Vagina (tissue), 2 donors: ENCODE measurements at regions not wholly inside any gene's neighbourhood (a gene's known extent, or its start where the extent isn't known, plus 50 kb on each side); places are given as distances from the start of the nearest gene placed in this dataset.

Experiments used
- DNase-seq, 2 donors: peaks; one replicate each; pipeline ENCODE4 v3.0.0-alpha.2; 2017; ENCODE audit errors: extremely low spot score in 2 of 2
- H3K27ac ChIP-seq: fragments of 200-600 bp; sonication (generic); one replicate; pipeline ENCODE4 v1.5.1; 2019
- H3K27me3 ChIP-seq: fragments of 200-600 bp; sonication (generic); one replicate; pipeline ENCODE4 v1.5.1; 2019
- H3K36me3 ChIP-seq, 2 donors: fragments of 200-600 bp; sonication (generic); one replicate each; pipeline ENCODE4 v1.5.1; 2017 to 2019
- H3K4me1 ChIP-seq: fragments of 200-600 bp; sonication (generic); one replicate; pipeline ENCODE4 v1.5.1; 2019
- H3K4me3 ChIP-seq, 2 donors: fragments of 200-600 bp; sonication (generic); 1 replicate in 1 of 2; 2 replicates in 1 of 2; pipeline ENCODE4 v1.5.1; 2016 to 2019
- H3K9me3 ChIP-seq: fragments of 200-600 bp; sonication (generic); one replicate; pipeline ENCODE4 v1.5.1; 2019
- POLR2A ChIP-seq, 2 donors: fragments of 450-650 bp; IDR thresholded peaks; one replicate each; pipeline ENCODE4 v1.6.1; 2017; ENCODE audit warnings: antibody characterized with exemption in 2 of 2, mild to moderate bottlenecking in 2 of 2, moderate library complexity in 2 of 2
- POLR2AphosphoS5 ChIP-seq, 2 donors: sonication (generic); formaldehyde crosslinking; IDR thresholded peaks; one replicate each; pipeline ENCODE4 v1.9.0; 2017; ENCODE audit warnings: antibody characterized with exemption in 2 of 2, mild to moderate bottlenecking in 2 of 2, low read depth in 1 of 2; ENCODE audit not compliant: insufficient read depth in 1 of 2
- intact Hi-C: fragments of 100-400 bp; cut with DNase I; formaldehyde crosslinking; loops from one replicate; pipeline ENCODE4 v1.15.1; 2023
- TF ChIP-seq, protein P1 (sequence below), 3 experiments: fragments of 450-650 bp in 2 of 3; fragments of 200-600 bp in 1 of 3; sonication (generic) in 1 of 3; IDR thresholded peaks; one replicate each; pipeline ENCODE4 v1.5.1; 2017 to 2019; ENCODE audit warnings: antibody characterized with exemption in 3 of 3, mild to moderate bottlenecking in 2 of 3, moderate library complexity in 2 of 3

DNA sequence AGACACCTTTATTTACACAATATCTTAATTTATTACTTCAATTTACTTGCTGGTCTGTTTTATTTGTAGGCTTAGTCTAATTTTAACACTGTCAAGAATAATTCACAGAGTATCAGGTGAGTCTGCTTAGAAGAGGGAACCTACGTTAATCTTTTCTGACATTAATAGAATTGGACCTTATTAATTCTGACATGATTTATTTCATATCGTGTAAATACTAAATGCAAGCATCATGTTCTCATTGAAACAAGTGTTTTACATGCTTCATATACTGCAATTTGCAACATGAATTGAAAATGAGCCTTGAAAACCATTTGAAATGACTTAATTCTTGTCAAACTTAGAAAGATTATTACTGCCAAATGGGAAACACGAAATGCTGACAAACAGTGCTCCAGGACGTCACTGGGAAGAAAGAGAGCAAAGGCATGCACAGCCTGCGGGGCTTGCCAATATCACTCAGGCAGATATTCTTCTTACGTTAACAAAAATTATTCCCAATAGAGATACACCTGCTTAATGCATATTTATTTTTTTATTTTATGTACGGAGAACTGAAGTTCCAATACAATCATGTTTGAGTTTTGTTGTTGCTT is 282.0 kb upstream of the AKR1E2 start:
- Histone ChIP-seq H3K4me1 (peaks cover 9% of the 10 kb centered on the region), H3K27me3 (no peaks in the 10 kb centered on the region), H3K9me3 (no peaks in the 10 kb centered on the region), H3K27ac (no peak overlapping the region), H3K36me3 (no peaks in the 10 kb centered on the region), H3K4me3 (no peak overlapping the region)
- no peak for DNase-seq
- TF ChIP-seq, protein P1, sequence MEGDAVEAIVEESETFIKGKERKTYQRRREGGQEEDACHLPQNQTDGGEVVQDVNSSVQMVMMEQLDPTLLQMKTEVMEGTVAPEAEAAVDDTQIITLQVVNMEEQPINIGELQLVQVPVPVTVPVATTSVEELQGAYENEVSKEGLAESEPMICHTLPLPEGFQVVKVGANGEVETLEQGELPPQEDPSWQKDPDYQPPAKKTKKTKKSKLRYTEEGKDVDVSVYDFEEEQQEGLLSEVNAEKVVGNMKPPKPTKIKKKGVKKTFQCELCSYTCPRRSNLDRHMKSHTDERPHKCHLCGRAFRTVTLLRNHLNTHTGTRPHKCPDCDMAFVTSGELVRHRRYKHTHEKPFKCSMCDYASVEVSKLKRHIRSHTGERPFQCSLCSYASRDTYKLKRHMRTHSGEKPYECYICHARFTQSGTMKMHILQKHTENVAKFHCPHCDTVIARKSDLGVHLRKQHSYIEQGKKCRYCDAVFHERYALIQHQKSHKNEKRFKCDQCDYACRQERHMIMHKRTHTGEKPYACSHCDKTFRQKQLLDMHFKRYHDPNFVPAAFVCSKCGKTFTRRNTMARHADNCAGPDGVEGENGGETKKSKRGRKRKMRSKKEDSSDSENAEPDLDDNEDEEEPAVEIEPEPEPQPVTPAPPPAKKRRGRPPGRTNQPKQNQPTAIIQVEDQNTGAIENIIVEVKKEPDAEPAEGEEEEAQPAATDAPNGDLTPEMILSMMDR (IDR thresholded peaks at IDR 0.05) = no peak
- TF ChIP-seq POLR2AphosphoS5 (IDR thresholded peaks at IDR 0.05; ENCODE audit: insufficient read depth in 1 of 2, low read depth in 1 of 2) = peak in 1 of 2 donors; percentile 59
- intact Hi-C loops = no loop called here

DNA sequence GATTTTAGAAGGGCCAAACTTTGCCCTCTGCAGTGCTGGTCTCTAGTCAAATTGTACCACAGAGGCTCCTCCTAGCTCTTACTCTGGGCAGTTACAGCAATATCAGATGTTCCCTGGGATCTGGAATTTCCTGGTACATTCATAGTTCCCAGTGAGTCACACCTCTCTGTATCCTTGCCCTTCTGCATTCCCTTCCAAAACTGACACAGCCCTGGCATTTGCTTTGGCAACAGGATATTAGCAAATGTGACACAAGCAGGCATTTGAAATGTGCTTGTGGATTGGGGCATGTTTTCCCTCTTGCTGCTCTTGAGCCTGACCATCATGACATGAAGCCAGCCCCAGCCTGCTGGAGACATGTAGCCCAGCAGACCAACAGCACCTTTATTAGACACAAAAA is 284.7 kb upstream of the AKR1E2 start:
- intact Hi-C loops = no loop called here

DNA sequence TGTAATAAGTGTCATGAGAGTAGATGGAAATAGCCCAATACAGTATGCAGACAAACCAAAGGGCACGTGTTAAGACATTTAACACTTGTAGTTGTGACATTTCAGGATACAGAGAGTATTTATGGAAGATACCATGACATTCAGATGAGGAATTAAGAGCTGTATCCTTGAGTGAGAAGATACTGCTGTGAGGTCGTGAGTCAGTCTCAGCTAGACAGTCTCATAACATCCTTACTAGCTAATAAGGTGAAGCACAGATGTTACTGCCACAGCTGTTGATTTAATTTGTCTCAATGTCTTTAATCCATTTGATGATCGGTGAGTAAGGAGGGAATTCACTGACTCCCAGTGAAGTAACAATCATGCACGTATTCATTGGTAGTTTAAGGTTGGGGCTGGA is 288.0 kb upstream of the AKR1E2 start:
- Histone ChIP-seq H3K27me3 (no peaks in the 10 kb centered on the region), H3K4me3 (no peak overlapping the region), H3K27ac (no peak overlapping the region), H3K9me3 (no peaks in the 10 kb centered on the region), H3K36me3 (no peaks in the 10 kb centered on the region), H3K4me1 (peaks cover 12% of the 10 kb centered on the region)
- intact Hi-C loops = no loop called here
- no peak for DNase-seq
- TF ChIP-seq POLR2A (IDR thresholded peaks at IDR 0.05) (no peak), POLR2AphosphoS5 (IDR thresholded peaks at IDR 0.05; ENCODE audit: insufficient read depth in 1 of 2, low read depth in 1 of 2) (no peak)
- TF ChIP-seq, protein P1 (IDR thresholded peaks at IDR 0.05) = no peak

More for the DNA sequence above, 284.7 kb upstream of the AKR1E2 start:
- Histone ChIP-seq H3K4me3 (no peak overlapping the region), H3K27ac (no peak overlapping the region), H3K4me1 (peaks cover 9% of the 10 kb centered on the region), H3K36me3 (no peaks in the 10 kb centered on the region), H3K9me3 (no peaks in the 10 kb centered on the region), H3K27me3 (no peaks in the 10 kb centered on the region)
- no peak for DNase-seq
- TF ChIP-seq POLR2AphosphoS5 (IDR thresholded peaks at IDR 0.05; ENCODE audit: insufficient read depth in 1 of 2, low read depth in 1 of 2) (peak in 1 of 2 donors; percentile 84), POLR2A (IDR thresholded peaks at IDR 0.05) (no peak)
- TF ChIP-seq, protein P1 (IDR thresholded peaks at IDR 0.05) = no peak

DNA sequence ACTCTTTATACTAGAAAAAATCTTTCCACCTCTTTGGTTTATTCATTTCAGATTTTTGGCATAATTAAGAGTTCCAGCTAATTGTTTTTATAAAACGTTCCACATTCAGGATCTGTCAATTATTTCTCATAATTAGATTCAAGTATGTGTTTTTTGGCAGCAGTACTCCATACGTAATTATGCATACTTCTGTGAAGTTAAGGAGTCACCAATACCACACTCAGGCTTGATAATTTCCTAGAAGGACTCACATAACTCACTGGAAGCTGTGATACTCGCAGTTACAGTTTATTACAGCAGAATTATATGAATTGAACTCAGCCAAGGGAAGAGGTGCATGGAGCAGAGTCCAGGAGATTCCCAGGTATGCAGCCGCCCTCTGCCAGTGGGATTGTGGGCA is 290.5 kb upstream of the AKR1E2 start:
- TF ChIP-seq POLR2A (IDR thresholded peaks at IDR 0.05) (no peak), POLR2AphosphoS5 (IDR thresholded peaks at IDR 0.05; ENCODE audit: insufficient read depth in 1 of 2, low read depth in 1 of 2) (no peak)
- TF ChIP-seq, protein P1 (IDR thresholded peaks at IDR 0.05) = no peak

DNA sequence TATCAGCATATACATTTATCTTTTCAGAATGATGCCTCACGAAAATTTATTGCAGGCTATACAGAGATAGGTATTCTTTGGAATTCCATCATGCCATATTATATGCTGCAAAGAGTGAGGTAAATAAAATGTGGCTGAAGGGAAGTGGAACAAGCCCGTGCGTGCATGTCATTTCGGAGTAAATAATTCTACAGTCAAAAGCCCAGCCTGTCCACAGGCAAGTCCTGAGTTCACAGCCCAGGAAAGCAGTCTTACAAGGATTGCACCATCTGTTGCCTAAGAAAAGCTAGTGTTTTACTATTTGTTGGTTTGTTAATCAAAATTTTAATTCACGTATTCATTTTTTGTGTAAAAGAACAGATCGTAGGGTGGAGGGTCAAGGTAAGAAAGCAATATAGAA is 292.4 kb upstream of the AKR1E2 start:
- DNase-seq = no peak
- peak overlapping the region; percentile 50 for H3K27ac ChIP-seq
- no peaks in the 10 kb centered on the region for H3K9me3 ChIP-seq
- intact Hi-C loops = no loop called here
- peaks cover 24% of the 10 kb centered on the region for H3K4me1 ChIP-seq
- no peak overlapping the region for H3K4me3 ChIP-seq
- TF ChIP-seq, protein P1 (IDR thresholded peaks at IDR 0.05) = no peak
- TF ChIP-seq POLR2AphosphoS5 (IDR thresholded peaks at IDR 0.05; ENCODE audit: insufficient read depth in 1 of 2, low read depth in 1 of 2) = peak in 1 of 2 donors; percentile 59
- H3K27me3 ChIP-seq = no peaks in the 10 kb centered on the region
- H3K36me3 ChIP-seq = no peaks in the 10 kb centered on the region

More for the DNA sequence above, 290.5 kb upstream of the AKR1E2 start:
- H3K4me3 ChIP-seq = no peak overlapping the region
- no peaks in the 10 kb centered on the region for H3K27me3 ChIP-seq
- no peaks in the 10 kb centered on the region for H3K9me3 ChIP-seq
- H3K36me3 ChIP-seq = no peaks in the 10 kb centered on the region
- no peak overlapping the region for H3K27ac ChIP-seq
- intact Hi-C loops = no loop called here
- peaks cover 24% of the 10 kb centered on the region for H3K4me1 ChIP-seq
- DNase-seq = no peak
